ENCODE measurements at regions not wholly inside any gene's neighbourhood (a gene's known extent, or its start where the extent isn't known, plus 50 kb on each side); places are given as distances from the start of the nearest gene placed in this dataset.

DNA sequence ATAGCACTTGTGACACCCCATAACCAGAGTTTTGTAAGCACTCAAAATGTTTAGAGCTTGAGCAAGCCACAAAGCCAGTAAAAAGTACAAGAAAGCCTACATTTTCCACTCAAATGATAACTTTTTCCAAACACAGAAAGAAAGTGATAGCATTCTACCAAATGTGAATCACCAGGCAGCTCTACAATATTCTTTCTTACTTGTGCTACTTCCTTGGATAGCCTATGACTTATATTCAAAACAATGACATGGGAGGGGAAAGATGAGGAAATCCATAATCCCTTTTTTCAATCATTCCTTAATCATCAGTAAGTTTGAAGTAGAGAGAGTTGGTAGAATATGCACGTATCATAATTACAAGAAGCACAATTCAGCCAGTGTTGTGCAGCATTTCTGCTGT is 650.8 kb upstream of the PCDH9 start (continued):
- no peak for TF ChIP-seq MYNN (tag by site-specific recombination; IDR thresholded peaks at IDR 0.05; ENCODE audit: borderline replicate concordance)

DNA sequence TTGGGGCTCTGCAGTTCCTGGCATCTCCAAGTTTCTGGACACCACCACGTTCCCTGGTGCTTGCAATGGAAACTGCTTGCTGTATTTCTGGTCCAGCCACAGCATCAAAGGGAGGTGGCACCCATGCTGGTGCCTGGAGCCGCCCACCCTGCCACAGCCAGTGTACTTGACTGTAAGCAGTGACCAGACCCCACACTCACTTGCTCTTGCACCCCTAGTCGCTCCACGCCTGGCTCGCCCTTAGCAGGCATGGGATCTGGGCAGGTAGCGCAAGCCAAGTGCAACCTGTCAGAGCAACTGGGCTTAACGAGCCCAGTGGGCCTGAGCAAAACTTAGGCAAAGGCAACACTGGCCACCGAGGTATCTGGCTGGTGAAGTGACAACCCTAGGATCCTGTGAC is 648.2 kb upstream of the PCDH9 start:
- Histone ChIP-seq H3K4me1 (ENCODE audit: control insufficient read depth, insufficient read depth, low read length) (no peaks in the 10 kb centered on the region), H3K9me3 (ENCODE audit: control insufficient read depth, insufficient read depth, low read depth, low read length) (no peaks in the 10 kb centered on the region), H3K27ac (ENCODE audit: extremely low read depth, low read depth, low read length) (no peak overlapping the region), H3K4me3 (ENCODE audit: low read depth, low read length) (no peak overlapping the region), H3K36me3 (ENCODE audit: control insufficient read depth in 2 of 2, insufficient read depth in 1 of 2, low read length in 2 of 2) (no peaks in the 10 kb centered on the region)
- no peak for TF ChIP-seq ZNF777 (tag by site-specific recombination; IDR thresholded peaks at IDR 0.05; ENCODE audit: borderline replicate concordance)
- no peak for TF ChIP-seq ZNF514 (tag by site-specific recombination; IDR thresholded peaks at IDR 0.05)
- TF ChIP-seq ZNF830 (tag by site-specific recombination; IDR thresholded peaks at IDR 0.05; ENCODE audit: low read depth), result no peak
- TF ChIP-seq ZBTB17 (tag by site-specific recombination; IDR thresholded peaks at IDR 0.05), result no peak
- TF ChIP-seq ZNF10 (tag by site-specific recombination; IDR thresholded peaks at IDR 0.05), result no peak
- POLR2A ChIA-PET, result no interaction called here
- CTCF ChIA-PET, result interaction anchor here (0.5 kb wide), 1 partner anchor 39 kb away, joined by 3 read pairs; no protein-coding TSS in a partner anchor

DNA sequence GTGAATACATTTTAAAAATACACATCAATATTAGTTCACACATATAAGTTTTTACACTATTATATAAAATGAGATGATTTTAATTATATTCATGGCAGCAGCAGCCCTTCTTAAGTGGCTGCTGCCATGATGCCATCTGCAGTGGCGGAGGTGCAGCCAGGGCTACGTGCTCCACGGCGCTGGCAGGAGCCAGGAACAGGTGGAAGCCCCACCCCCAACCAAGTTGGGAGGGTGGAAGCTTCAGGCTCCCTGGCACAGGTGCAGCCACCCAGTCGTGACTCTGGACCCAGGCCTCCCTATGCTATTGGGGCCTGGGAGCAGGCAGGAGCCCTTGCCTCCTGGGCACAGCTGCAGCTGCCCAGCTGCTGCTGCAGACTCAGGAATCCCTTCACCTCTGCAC is 646.9 kb upstream of the PCDH9 start:
- no peak overlapping the region for H3K27ac ChIP-seq (ENCODE audit: extremely low read depth, low read depth, low read length)
- ChIA-PET CTCF (interaction anchor here (0.5 to 0.6 kb wide), 2 partner anchors 125 to 323 kb away, joined by 4 read pairs; no protein-coding TSS in a partner anchor), POLR2A (no interaction called here)
- no peaks in the 10 kb centered on the region for H3K9me3 ChIP-seq (ENCODE audit: control insufficient read depth, insufficient read depth, low read depth, low read length)
- no peaks in the 10 kb centered on the region for H3K4me1 ChIP-seq (ENCODE audit: control insufficient read depth, insufficient read depth, low read length)
- H3K4me3 ChIP-seq (ENCODE audit: low read depth, low read length), result no peak overlapping the region
- no peaks in the 10 kb centered on the region for H3K36me3 ChIP-seq (ENCODE audit: control insufficient read depth in 2 of 2, insufficient read depth in 1 of 2, low read length in 2 of 2)
- TF ChIP-seq ZNF837 (tag by site-specific recombination; IDR thresholded peaks at IDR 0.05) (no peak), FEZF1 (tag by site-specific recombination; IDR thresholded peaks at IDR 0.05) (no peak), ZNF23 (tag by site-specific recombination; IDR thresholded peaks at IDR 0.05; ENCODE audit: borderline replicate concordance) (no peak), ZSCAN16 (tag by site-specific recombination; IDR thresholded peaks at IDR 0.05) (no peak), KLF7 (tag by site-specific recombination; IDR thresholded peaks at IDR 0.05; ENCODE audit: borderline replicate concordance) (no peak), ZNF621 (tag by site-specific recombination; IDR thresholded peaks at IDR 0.05) (no peak)
- TF ChIP-seq, protein P1, sequence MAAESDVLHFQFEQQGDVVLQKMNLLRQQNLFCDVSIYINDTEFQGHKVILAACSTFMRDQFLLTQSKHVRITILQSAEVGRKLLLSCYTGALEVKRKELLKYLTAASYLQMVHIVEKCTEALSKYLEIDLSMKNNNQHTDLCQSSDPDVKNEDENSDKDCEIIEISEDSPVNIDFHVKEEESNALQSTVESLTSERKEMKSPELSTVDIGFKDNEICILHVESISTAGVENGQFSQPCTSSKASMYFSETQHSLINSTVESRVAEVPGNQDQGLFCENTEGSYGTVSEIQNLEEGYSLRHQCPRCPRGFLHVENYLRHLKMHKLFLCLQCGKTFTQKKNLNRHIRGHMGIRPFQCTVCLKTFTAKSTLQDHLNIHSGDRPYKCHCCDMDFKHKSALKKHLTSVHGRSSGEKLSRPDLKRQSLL (tag by site-specific recombination; IDR thresholded peaks at IDR 0.05), result no peak

DNA sequence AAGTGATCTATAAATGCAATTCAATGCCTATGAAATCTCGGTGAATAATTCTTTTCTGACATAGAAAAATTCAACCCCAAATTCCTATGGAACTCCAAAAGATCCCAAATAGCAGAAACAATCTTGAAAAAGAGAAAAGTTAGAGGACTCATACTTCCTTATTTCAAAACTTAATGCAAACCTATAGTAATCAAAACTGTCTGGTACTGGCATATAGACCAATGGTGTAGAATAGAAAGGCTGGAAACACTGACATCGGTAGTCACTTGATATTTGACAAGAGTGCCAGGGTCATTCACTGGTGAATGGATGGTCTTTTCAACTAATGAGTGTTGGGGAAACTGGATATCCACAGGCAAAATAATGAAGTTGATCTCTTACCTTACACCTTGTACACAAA is 637.1 kb upstream of the PCDH9 start:
- Histone ChIP-seq H3K4me1 (ENCODE audit: control insufficient read depth, insufficient read depth, low read length) (no peaks in the 10 kb centered on the region), H3K9me3 (ENCODE audit: control insufficient read depth, insufficient read depth, low read depth, low read length) (no peaks in the 10 kb centered on the region), H3K36me3 (ENCODE audit: control insufficient read depth in 2 of 2, insufficient read depth in 1 of 2, low read length in 2 of 2) (no peaks in the 10 kb centered on the region), H3K4me3 (ENCODE audit: low read depth, low read length) (no peak overlapping the region), H3K27ac (ENCODE audit: extremely low read depth, low read depth, low read length) (no peak overlapping the region)
- POLR2A ChIA-PET, result no interaction called here
- CTCF ChIA-PET, result no interaction called here
- TF ChIP-seq, protein P2, sequence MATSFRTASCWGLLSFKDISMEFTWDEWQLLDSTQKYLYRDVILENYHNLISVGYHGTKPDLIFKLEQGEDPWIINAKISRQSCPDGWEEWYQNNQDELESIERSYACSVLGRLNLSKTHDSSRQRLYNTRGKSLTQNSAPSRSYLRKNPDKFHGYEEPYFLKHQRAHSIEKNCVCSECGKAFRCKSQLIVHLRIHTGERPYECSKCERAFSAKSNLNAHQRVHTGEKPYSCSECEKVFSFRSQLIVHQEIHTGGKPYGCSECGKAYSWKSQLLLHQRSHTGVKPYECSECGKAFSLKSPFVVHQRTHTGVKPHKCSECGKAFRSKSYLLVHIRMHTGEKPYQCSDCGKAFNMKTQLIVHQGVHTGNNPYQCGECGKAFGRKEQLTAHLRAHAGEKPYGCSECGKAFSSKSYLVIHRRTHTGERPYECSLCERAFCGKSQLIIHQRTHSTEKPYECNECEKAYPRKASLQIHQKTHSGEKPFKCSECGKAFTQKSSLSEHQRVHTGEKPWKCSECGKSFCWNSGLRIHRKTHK (tag by site-specific recombination; IDR thresholded peaks at IDR 0.05), result no peak
- TF ChIP-seq, protein P3, sequence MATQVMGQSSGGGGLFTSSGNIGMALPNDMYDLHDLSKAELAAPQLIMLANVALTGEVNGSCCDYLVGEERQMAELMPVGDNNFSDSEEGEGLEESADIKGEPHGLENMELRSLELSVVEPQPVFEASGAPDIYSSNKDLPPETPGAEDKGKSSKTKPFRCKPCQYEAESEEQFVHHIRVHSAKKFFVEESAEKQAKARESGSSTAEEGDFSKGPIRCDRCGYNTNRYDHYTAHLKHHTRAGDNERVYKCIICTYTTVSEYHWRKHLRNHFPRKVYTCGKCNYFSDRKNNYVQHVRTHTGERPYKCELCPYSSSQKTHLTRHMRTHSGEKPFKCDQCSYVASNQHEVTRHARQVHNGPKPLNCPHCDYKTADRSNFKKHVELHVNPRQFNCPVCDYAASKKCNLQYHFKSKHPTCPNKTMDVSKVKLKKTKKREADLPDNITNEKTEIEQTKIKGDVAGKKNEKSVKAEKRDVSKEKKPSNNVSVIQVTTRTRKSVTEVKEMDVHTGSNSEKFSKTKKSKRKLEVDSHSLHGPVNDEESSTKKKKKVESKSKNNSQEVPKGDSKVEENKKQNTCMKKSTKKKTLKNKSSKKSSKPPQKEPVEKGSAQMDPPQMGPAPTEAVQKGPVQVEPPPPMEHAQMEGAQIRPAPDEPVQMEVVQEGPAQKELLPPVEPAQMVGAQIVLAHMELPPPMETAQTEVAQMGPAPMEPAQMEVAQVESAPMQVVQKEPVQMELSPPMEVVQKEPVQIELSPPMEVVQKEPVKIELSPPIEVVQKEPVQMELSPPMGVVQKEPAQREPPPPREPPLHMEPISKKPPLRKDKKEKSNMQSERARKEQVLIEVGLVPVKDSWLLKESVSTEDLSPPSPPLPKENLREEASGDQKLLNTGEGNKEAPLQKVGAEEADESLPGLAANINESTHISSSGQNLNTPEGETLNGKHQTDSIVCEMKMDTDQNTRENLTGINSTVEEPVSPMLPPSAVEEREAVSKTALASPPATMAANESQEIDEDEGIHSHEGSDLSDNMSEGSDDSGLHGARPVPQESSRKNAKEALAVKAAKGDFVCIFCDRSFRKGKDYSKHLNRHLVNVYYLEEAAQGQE (tag by site-specific recombination; IDR thresholded peaks at IDR 0.05), result no peak
- TF ChIP-seq, protein P4, sequence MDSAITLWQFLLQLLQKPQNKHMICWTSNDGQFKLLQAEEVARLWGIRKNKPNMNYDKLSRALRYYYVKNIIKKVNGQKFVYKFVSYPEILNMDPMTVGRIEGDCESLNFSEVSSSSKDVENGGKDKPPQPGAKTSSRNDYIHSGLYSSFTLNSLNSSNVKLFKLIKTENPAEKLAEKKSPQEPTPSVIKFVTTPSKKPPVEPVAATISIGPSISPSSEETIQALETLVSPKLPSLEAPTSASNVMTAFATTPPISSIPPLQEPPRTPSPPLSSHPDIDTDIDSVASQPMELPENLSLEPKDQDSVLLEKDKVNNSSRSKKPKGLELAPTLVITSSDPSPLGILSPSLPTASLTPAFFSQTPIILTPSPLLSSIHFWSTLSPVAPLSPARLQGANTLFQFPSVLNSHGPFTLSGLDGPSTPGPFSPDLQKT (IDR thresholded peaks at IDR 0.05; ENCODE audit: borderline replicate concordance, low read depth, low read length), result no peak
- TF ChIP-seq BCL11A (tag by site-specific recombination; IDR thresholded peaks at IDR 0.05; ENCODE audit: low read depth) (no peak), ZNF214 (tag by site-specific recombination; IDR thresholded peaks at IDR 0.05; ENCODE audit: borderline replicate concordance) (no peak), TRIM28 (IDR thresholded peaks at IDR 0.05; ENCODE audit: borderline replicate concordance, low read length) (peak; percentile 53; the same call in 1 of the 2 replicates), SETDB1 (IDR thresholded peaks at IDR 0.05; ENCODE audit: insufficient read length, low read length) (peak; percentile 57)
